ENCODE measurements at regions not wholly inside any gene's neighbourhood (a gene's known extent, or its start where the extent isn't known, plus 50 kb on each side); places are given as distances from the start of the nearest gene placed in this dataset.

- TF ChIP-seq, protein P1, sequence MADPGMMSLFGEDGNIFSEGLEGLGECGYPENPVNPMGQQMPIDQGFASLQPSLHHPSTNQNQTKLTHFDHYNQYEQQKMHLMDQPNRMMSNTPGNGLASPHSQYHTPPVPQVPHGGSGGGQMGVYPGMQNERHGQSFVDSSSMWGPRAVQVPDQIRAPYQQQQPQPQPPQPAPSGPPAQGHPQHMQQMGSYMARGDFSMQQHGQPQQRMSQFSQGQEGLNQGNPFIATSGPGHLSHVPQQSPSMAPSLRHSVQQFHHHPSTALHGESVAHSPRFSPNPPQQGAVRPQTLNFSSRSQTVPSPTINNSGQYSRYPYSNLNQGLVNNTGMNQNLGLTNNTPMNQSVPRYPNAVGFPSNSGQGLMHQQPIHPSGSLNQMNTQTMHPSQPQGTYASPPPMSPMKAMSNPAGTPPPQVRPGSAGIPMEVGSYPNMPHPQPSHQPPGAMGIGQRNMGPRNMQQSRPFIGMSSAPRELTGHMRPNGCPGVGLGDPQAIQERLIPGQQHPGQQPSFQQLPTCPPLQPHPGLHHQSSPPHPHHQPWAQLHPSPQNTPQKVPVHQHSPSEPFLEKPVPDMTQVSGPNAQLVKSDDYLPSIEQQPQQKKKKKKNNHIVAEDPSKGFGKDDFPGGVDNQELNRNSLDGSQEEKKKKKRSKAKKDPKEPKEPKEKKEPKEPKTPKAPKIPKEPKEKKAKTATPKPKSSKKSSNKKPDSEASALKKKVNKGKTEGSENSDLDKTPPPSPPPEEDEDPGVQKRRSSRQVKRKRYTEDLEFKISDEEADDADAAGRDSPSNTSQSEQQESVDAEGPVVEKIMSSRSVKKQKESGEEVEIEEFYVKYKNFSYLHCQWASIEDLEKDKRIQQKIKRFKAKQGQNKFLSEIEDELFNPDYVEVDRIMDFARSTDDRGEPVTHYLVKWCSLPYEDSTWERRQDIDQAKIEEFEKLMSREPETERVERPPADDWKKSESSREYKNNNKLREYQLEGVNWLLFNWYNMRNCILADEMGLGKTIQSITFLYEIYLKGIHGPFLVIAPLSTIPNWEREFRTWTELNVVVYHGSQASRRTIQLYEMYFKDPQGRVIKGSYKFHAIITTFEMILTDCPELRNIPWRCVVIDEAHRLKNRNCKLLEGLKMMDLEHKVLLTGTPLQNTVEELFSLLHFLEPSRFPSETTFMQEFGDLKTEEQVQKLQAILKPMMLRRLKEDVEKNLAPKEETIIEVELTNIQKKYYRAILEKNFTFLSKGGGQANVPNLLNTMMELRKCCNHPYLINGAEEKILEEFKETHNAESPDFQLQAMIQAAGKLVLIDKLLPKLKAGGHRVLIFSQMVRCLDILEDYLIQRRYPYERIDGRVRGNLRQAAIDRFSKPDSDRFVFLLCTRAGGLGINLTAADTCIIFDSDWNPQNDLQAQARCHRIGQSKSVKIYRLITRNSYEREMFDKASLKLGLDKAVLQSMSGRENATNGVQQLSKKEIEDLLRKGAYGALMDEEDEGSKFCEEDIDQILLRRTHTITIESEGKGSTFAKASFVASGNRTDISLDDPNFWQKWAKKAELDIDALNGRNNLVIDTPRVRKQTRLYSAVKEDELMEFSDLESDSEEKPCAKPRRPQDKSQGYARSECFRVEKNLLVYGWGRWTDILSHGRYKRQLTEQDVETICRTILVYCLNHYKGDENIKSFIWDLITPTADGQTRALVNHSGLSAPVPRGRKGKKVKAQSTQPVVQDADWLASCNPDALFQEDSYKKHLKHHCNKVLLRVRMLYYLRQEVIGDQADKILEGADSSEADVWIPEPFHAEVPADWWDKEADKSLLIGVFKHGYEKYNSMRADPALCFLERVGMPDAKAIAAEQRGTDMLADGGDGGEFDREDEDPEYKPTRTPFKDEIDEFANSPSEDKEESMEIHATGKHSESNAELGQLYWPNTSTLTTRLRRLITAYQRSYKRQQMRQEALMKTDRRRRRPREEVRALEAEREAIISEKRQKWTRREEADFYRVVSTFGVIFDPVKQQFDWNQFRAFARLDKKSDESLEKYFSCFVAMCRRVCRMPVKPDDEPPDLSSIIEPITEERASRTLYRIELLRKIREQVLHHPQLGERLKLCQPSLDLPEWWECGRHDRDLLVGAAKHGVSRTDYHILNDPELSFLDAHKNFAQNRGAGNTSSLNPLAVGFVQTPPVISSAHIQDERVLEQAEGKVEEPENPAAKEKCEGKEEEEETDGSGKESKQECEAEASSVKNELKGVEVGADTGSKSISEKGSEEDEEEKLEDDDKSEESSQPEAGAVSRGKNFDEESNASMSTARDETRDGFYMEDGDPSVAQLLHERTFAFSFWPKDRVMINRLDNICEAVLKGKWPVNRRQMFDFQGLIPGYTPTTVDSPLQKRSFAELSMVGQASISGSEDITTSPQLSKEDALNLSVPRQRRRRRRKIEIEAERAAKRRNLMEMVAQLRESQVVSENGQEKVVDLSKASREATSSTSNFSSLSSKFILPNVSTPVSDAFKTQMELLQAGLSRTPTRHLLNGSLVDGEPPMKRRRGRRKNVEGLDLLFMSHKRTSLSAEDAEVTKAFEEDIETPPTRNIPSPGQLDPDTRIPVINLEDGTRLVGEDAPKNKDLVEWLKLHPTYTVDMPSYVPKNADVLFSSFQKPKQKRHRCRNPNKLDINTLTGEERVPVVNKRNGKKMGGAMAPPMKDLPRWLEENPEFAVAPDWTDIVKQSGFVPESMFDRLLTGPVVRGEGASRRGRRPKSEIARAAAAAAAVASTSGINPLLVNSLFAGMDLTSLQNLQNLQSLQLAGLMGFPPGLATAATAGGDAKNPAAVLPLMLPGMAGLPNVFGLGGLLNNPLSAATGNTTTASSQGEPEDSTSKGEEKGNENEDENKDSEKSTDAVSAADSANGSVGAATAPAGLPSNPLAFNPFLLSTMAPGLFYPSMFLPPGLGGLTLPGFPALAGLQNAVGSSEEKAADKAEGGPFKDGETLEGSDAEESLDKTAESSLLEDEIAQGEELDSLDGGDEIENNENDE (IDR thresholded peaks at IDR 0.05; ENCODE audit: low read depth, low read length), result no peak
- TF ChIP-seq BRF1 (IDR thresholded peaks at IDR 0.05; ENCODE audit: borderline replicate concordance, extremely low read depth, insufficient read length) (no peak), ZNF511 (CRISPR knock-in tag; IDR thresholded peaks at IDR 0.05) (no peak), MEIS2 (IDR thresholded peaks at IDR 0.05; ENCODE audit: partially characterized antibody) (no peak), JUN (IDR thresholded peaks at IDR 0.05; ENCODE audit: borderline replicate concordance, low read depth, low read length) (no peak), JUN (CRISPR knock-in tag; IDR thresholded peaks at IDR 0.05; ENCODE audit: borderline replicate concordance) (no peak), ZNF445 (CRISPR knock-in tag; IDR thresholded peaks at IDR 0.05; ENCODE audit: low read depth) (no peak), NBN (IDR thresholded peaks at IDR 0.05; ENCODE audit: low read depth) (no peak), PHF8 (IDR thresholded peaks at IDR 0.05; ENCODE audit: borderline replicate concordance, low read length) (no peak), ZNF431 (CRISPR knock-in tag; IDR thresholded peaks at IDR 0.05) (no peak), GABPA (tag; conservative IDR thresholded peaks at IDR 0.05; ENCODE audit: low read depth) (no peak), ILK (tag; IDR thresholded peaks at IDR 0.05; ENCODE audit: borderline replicate concordance, low read depth) (no peak)
- TF ChIP-seq, protein P2, sequence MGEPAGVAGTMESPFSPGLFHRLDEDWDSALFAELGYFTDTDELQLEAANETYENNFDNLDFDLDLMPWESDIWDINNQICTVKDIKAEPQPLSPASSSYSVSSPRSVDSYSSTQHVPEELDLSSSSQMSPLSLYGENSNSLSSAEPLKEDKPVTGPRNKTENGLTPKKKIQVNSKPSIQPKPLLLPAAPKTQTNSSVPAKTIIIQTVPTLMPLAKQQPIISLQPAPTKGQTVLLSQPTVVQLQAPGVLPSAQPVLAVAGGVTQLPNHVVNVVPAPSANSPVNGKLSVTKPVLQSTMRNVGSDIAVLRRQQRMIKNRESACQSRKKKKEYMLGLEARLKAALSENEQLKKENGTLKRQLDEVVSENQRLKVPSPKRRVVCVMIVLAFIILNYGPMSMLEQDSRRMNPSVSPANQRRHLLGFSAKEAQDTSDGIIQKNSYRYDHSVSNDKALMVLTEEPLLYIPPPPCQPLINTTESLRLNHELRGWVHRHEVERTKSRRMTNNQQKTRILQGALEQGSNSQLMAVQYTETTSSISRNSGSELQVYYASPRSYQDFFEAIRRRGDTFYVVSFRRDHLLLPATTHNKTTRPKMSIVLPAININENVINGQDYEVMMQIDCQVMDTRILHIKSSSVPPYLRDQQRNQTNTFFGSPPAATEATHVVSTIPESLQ (CRISPR knock-in tag; IDR thresholded peaks at IDR 0.05), result no peak
These were observed 224.8 kb downstream of the ASCL1 start (continued) for GRCh38 chr12:103182299-103182698.
